GM12878 (cell line): ENCODE measurements at regions not wholly inside any gene's neighbourhood (a gene's known extent, or its start where the extent isn't known, plus 50 kb on each side); places are given as distances from the start of the nearest gene placed in this dataset.

Source experiments
- ATAC-seq: fragments of 200-7000 bp; cut with Tn5 transposase; 3 replicates; pipeline ENCODE4 v1.9.1; 2020; ENCODE audit warnings: mild to moderate bottlenecking, moderate library complexity
- BruUV-seq: library from RNA; stranded (reverse); fragments of 400-500 nt; replicated peaks from 2 replicates; lab custom pipeline; 2021; lab: Mats Ljungman, UMichigan
- CTCF ChIA-PET: fragments of 300-600 bp; sonication (Branson Sonifier 250); formaldehyde crosslinking; extraction: SDS; loops from one replicate; lab custom pipeline; 2021; ENCODE audit warnings: inconsistent platforms; lab: Yijun Ruan, JAX
- POLR2A ChIA-PET: fragments of 350-600 bp; formaldehyde crosslinking; extraction: SDS; loops from one replicate; lab custom pipeline; 2021; ENCODE audit warnings: inconsistent platforms; lab: Charles Lee
- RAD21 ChIA-PET: fragments of 300-600 bp; sonication (Branson Sonifier 250); formaldehyde crosslinking; loops from one replicate; lab custom pipeline; 2023; ENCODE audit warnings: antibody characterized with exemption; ENCODE audit not compliant: unreplicated experiment; lab: Charles Lee
- SMC1A ChIA-PET: fragments of 300-600 bp; sonication (Branson Sonifier 250); formaldehyde crosslinking; loops from one replicate; lab custom pipeline; 2023; ENCODE audit not compliant: unreplicated experiment, uncharacterized antibody; lab: Charles Lee
- DNase-seq: peaks from one replicate; pipeline ENCODE4 v3.0.0-alpha.2; 2011; ENCODE audit warnings: low read depth, low spot score
- FAIRE-seq: peaks from 3 replicates; lab custom pipeline; 2011; peaks lifted over from hg19 to GRCh38; lab: Jason Lieb, UNC
- H2AFZ ChIP-seq: 2 replicates; pipeline ENCODE4 v1.6.0; 2011; ENCODE audit warnings: low read depth, low read length, control low read depth; ENCODE audit not compliant: control insufficient read depth
- H3K27ac ChIP-seq: 2 replicates; pipeline ENCODE4 v1.5.1; 2011; ENCODE audit warnings: control low read depth; ENCODE audit not compliant: control insufficient read depth, insufficient read depth
- H3K27me3 ChIP-seq, 2 experiments: replicated peaks in 1 of 2; 2 replicates each; pipeline versions ENCODE4 v1.6.0 to v1.6.1; 2011; ENCODE audit warnings: low read length in 1 of 2; ENCODE audit not compliant: control insufficient read depth in 2 of 2, insufficient read depth in 2 of 2
- H3K36me3 ChIP-seq, 2 experiments: 2 replicates each; pipeline ENCODE4 v1.5.1; 2011; ENCODE audit warnings: low read length in 1 of 2; ENCODE audit not compliant: control insufficient read depth in 2 of 2, insufficient read depth in 2 of 2
- H3K4me1 ChIP-seq: 2 replicates; pipeline ENCODE4 v1.6.1; 2011; ENCODE audit warnings: mild to moderate bottlenecking, low read length, moderate library complexity, mixed read lengths; ENCODE audit not compliant: control insufficient read depth, insufficient read depth
- H3K4me2 ChIP-seq: 2 replicates; pipeline ENCODE4 v1.6.0; 2011; ENCODE audit warnings: control low read depth; ENCODE audit not compliant: control insufficient read depth, insufficient read depth
- H3K4me3 ChIP-seq: fragments of 200-600 bp; sonication (generic); 2 replicates; pipeline ENCODE4 v1.5.1; 2016
- H3K79me2 ChIP-seq: 2 replicates; pipeline ENCODE4 v1.6.0; 2011; ENCODE audit warnings: low read length; ENCODE audit not compliant: control insufficient read depth, insufficient read depth
- H3K9ac ChIP-seq: 2 replicates; pipeline ENCODE4 v1.8.0; 2011; ENCODE audit warnings: low read length, control low read depth, mixed read lengths; ENCODE audit not compliant: control insufficient read depth, insufficient read depth
- H3K9me3 ChIP-seq: replicated peaks from 3 replicates; pipeline ENCODE4 v1.5.1; 2011; ENCODE audit warnings: mild to moderate bottlenecking, low read length; ENCODE audit not compliant: control insufficient read depth, insufficient read depth
- H4K20me1 ChIP-seq: 2 replicates; pipeline ENCODE4 v1.6.0; 2011; ENCODE audit not compliant: control insufficient read depth, insufficient read depth
- ESRRA ChIP-seq: IDR thresholded peaks from 2 replicates; pipeline ENCODE4 v1.6.1; 2012; ENCODE audit warnings: mild to moderate bottlenecking, low read length, improper control_type of control experiment
- FOXM1 ChIP-seq: IDR thresholded peaks from 2 replicates; pipeline ENCODE4 v1.6.1; 2012; ENCODE audit warnings: low read depth, mild to moderate bottlenecking, inconsistent platforms, low read length, moderate library complexity
- PAX8 ChIP-seq: fragments of 450-650 bp; IDR thresholded peaks from 2 replicates; pipeline ENCODE4 v1.6.1; 2017; ENCODE audit warnings: mild to moderate bottlenecking, moderate library complexity
- SMAD5 ChIP-seq: IDR thresholded peaks from 2 replicates; pipeline ENCODE4 v1.6.1; 2016; ENCODE audit warnings: antibody characterized with exemption, low read depth
- SRF ChIP-seq, 2 experiments: IDR thresholded peaks; 2 replicates each; pipeline ENCODE4 v1.6.1; 2011; ENCODE audit warnings: low read depth in 2 of 2, low read length in 2 of 2, mild to moderate bottlenecking in 1 of 2, moderate library complexity in 1 of 2
- WGBS: methylation state at CpG from one replicate; pipeline ENCODE4 v1.1.6; 2016; ENCODE audit warnings: low lambda C conversion rate; ENCODE audit not compliant: insufficient replicate concordance, insufficient coverage; ENCODE audit errors: missing lambda C conversion rate; 5-methylcytosine and 5-hydroxymethylcytosine counted together
- in situ Hi-C: fragments of 300-500 bp; cut with MboI; formaldehyde crosslinking; loops from 9 replicates; pipeline ENCODE4 v1.14.3; 2018; ENCODE audit warnings: mixed read lengths
- intact Hi-C: fragments of 100-400 bp; cut with micrococcal nuclease; formaldehyde crosslinking; loops from one replicate; pipeline ENCODE4 v1.14.2; 2022; ENCODE audit not compliant: unreplicated experiment
- TF ChIP-seq, protein P1 (sequence below): IDR thresholded peaks from 2 replicates; pipeline ENCODE4 v1.6.1; 2011; ENCODE audit warnings: borderline replicate concordance, low read depth, mild to moderate bottlenecking, moderate library complexity, low read length; ENCODE audit not compliant: insufficient read depth, poor library complexity, severe bottlenecking
- TF ChIP-seq, protein P2 (sequence below): fragments of 450-650 bp; IDR thresholded peaks from 2 replicates; pipeline ENCODE4 v1.6.1; 2017; ENCODE audit warnings: mild to moderate bottlenecking

DNA sequence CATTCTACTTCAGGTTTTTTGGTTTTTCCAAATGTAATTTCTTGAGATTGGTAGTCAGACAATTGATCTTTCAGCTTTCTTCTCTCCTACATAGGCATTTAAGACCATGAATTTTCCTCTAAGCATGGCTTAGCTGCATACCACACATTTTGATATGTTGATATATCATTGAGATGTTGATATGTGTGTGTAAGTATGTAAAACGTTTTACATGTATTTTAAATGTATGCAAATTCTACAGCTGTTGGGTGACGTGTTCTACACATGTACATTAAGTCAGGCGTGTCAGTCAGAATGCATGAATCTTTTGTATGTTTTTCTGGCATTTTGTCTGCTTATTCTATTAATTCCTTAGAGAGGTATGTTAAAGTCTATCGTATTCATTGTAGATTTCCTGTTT, 228.2 kb downstream of the CDH26 start:
- DNase-seq = no peak
- BruUV-seq = no TSS peak
- ATAC-seq = no peak
- SMC1A ChIA-PET = no interaction called here
- FAIRE-seq = no peak
- in situ Hi-C loops = no loop called here
- CTCF ChIA-PET = no interaction called here
- intact Hi-C loops = no loop called here
- TF ChIP-seq FOXM1 (no peak), PAX8 (no peak), ESRRA (no peak), SMAD5 (no peak), SRF (IDR thresholded peaks at IDR 0.05; ENCODE audit: low read depth in 2 of 2, low read length in 2 of 2) (no peak)
- TF ChIP-seq, protein P1, sequence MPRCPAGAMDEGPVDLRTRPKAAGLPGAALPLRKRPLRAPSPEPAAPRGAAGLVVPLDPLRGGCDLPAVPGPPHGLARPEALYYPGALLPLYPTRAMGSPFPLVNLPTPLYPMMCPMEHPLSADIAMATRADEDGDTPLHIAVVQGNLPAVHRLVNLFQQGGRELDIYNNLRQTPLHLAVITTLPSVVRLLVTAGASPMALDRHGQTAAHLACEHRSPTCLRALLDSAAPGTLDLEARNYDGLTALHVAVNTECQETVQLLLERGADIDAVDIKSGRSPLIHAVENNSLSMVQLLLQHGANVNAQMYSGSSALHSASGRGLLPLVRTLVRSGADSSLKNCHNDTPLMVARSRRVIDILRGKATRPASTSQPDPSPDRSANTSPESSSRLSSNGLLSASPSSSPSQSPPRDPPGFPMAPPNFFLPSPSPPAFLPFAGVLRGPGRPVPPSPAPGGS = no peak
- TF ChIP-seq, protein P2, sequence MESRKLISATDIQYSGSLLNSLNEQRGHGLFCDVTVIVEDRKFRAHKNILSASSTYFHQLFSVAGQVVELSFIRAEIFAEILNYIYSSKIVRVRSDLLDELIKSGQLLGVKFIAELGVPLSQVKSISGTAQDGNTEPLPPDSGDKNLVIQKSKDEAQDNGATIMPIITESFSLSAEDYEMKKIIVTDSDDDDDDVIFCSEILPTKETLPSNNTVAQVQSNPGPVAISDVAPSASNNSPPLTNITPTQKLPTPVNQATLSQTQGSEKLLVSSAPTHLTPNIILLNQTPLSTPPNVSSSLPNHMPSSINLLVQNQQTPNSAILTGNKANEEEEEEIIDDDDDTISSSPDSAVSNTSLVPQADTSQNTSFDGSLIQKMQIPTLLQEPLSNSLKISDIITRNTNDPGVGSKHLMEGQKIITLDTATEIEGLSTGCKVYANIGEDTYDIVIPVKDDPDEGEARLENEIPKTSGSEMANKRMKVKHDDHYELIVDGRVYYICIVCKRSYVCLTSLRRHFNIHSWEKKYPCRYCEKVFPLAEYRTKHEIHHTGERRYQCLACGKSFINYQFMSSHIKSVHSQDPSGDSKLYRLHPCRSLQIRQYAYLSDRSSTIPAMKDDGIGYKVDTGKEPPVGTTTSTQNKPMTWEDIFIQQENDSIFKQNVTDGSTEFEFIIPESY = no peak
- TF ChIP-seq, all 136 proteins: peak for 0
- H3K9ac ChIP-seq = no peak overlapping the region
- H3K4me3 ChIP-seq = no peak overlapping the region
- 9% methylated on average over 4 of the region's 4 CpGs for WGBS
- H3K9me3 ChIP-seq = no peaks in the 10 kb centered on the region; the same call in 2 of the 3 replicates
- no peak overlapping the region for H3K27ac ChIP-seq
- no peaks in the 10 kb centered on the region for H3K36me3 ChIP-seq
- H3K4me2 ChIP-seq = no peak overlapping the region
- no peak overlapping the region for H2AFZ ChIP-seq
- no peaks in the 10 kb centered on the region for H3K4me1 ChIP-seq
- no peaks in the 10 kb centered on the region for H3K79me2 ChIP-seq
- no peaks in the 10 kb centered on the region for H3K27me3 ChIP-seq
- H4K20me1 ChIP-seq = no peaks in the 10 kb centered on the region
- ChIA-PET RAD21 (no interaction called here), POLR2A (no interaction called here)
